ENCODE measurements at regions not wholly inside any gene's neighbourhood (a gene's known extent, or its start where the extent isn't known, plus 50 kb on each side); places are given as distances from the start of the nearest gene placed in this dataset.

GRCh38 chr4:19438233-19438632 is 813.5 kb upstream of the SLIT2 start:
- H3K27me3 ChIP-seq (ENCODE audit: control insufficient read depth in 2 of 2, insufficient read depth in 2 of 2, low read length in 2 of 2) = no peaks in the 10 kb centered on the region
- H4K20me1 ChIP-seq (replicated peaks; ENCODE audit: control insufficient read depth, extremely low read depth, insufficient read depth, low read length) = no peaks in the 10 kb centered on the region
- ChIA-PET CTCF (no interaction called here), POLR2A (no interaction called here)
- no peak for FAIRE-seq
- no peaks in the 10 kb centered on the region for H3K36me3 ChIP-seq (ENCODE audit: control insufficient read depth in 2 of 2, extremely low read depth in 1 of 2, insufficient read depth in 2 of 2, low read length in 2 of 2)
- H3K4me1 ChIP-seq (ENCODE audit: control insufficient read depth, extremely low read depth, insufficient read depth, low read length) = no peaks in the 10 kb centered on the region
- intact Hi-C loops (cut with micrococcal nuclease) = no loop called here
- dilution Hi-C loops (cut with MboI; ENCODE audit: extremely low pct_ligation_motif_present, low sequenced_read_pairs) = no loop called here
- no peak overlapping the region for H3K4me3 ChIP-seq (replicated peaks in 1 of 3; ENCODE audit: insufficient read depth in 1 of 3, low read depth in 1 of 3, low read length in 3 of 3)
- H3K27ac ChIP-seq (ENCODE audit: insufficient read depth, low read depth, low read length) = no peak overlapping the region
- TF ChIP-seq POLR2A (IDR thresholded peaks at IDR 0.05; ENCODE audit: low read depth, low read length) = no peak
- TF ChIP-seq GATA2 (IDR thresholded peaks at IDR 0.05; ENCODE audit: insufficient read depth, insufficient read length, low read depth, low read length) = no peak
- no peak for TF ChIP-seq CTCF (IDR thresholded peaks at IDR 0.05; ENCODE audit: extremely low read depth in 1 of 2, insufficient read depth in 1 of 2, low read depth in 1 of 2, low read length in 2 of 2)
- no peak for TF ChIP-seq JUN (IDR thresholded peaks at IDR 0.05; ENCODE audit: borderline replicate concordance, insufficient read depth, insufficient read length, low read depth)
- no peak for TF ChIP-seq EZH2 (IDR thresholded peaks at IDR 0.05; ENCODE audit: borderline replicate concordance, low read depth, low read length, severe bottlenecking)
- TF ChIP-seq MAX (IDR thresholded peaks at IDR 0.05; ENCODE audit: insufficient read depth, insufficient read length) = no peak
- TF ChIP-seq FOS (IDR thresholded peaks at IDR 0.05; ENCODE audit: borderline replicate concordance, insufficient read depth, low read length) = no peak
- TF ChIP-seq POLR2AphosphoS5 (IDR thresholded peaks at IDR 0.05; ENCODE audit: insufficient read depth, low read depth, low read length) = no peak
- no peak for TF ChIP-seq MYC (IDR thresholded peaks at IDR 0.05; ENCODE audit: low read depth, low read length)
- no peaks in the 10 kb centered on the region for H3K9me3 ChIP-seq (replicated peaks; ENCODE audit: control insufficient read depth, insufficient read depth, low read length)
- H3K4me2 ChIP-seq (ENCODE audit: insufficient read depth, low read length) = no peak overlapping the region
- no peak overlapping the region for H2AFZ ChIP-seq (ENCODE audit: low read depth, low read length)
- BruUV-seq (replicated peaks) = no TSS peak
- H3K9ac ChIP-seq (replicated peaks; ENCODE audit: extremely low read depth, insufficient read depth, low read length) = no peak overlapping the region
- no peak for DNase-seq (ENCODE audit: low read depth, low spot score)
- no peaks in the 10 kb centered on the region for H3K79me2 ChIP-seq (ENCODE audit: control insufficient read depth, insufficient read depth, low read length)
- no peaks in the 10 kb centered on the region for H3K9me1 ChIP-seq (replicated peaks; ENCODE audit: control insufficient read depth, extremely low read depth, insufficient read depth, low read length)

Measured in endothelial cell of umbilical vein (primary cell).